ENCODE measurements at regions not wholly inside any gene's neighbourhood (a gene's known extent, or its start where the extent isn't known, plus 50 kb on each side); places are given as distances from the start of the nearest gene placed in this dataset.

DNA sequence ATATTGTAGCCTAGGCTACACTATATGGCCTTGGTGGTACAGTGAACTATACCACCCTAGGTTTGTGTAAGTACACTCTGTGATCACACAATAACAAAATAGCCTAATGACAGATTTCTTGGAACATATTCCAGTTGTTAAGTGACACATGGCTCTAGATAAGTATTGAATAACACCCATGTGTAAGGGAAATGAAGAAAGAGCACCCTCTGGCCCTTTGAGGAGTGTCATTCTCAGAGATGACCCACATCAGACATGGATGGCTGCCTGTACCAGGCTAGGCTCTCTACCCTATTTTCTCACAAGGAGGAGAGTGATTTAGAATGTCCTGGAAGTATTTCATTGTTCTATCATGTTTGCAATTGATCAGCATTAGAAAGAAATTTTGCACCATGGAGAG is 61.7 kb downstream of the HAND2 start:
- TF ChIP-seq, protein P1, sequence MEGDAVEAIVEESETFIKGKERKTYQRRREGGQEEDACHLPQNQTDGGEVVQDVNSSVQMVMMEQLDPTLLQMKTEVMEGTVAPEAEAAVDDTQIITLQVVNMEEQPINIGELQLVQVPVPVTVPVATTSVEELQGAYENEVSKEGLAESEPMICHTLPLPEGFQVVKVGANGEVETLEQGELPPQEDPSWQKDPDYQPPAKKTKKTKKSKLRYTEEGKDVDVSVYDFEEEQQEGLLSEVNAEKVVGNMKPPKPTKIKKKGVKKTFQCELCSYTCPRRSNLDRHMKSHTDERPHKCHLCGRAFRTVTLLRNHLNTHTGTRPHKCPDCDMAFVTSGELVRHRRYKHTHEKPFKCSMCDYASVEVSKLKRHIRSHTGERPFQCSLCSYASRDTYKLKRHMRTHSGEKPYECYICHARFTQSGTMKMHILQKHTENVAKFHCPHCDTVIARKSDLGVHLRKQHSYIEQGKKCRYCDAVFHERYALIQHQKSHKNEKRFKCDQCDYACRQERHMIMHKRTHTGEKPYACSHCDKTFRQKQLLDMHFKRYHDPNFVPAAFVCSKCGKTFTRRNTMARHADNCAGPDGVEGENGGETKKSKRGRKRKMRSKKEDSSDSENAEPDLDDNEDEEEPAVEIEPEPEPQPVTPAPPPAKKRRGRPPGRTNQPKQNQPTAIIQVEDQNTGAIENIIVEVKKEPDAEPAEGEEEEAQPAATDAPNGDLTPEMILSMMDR (IDR thresholded peaks at IDR 0.05) = no peak
- TF ChIP-seq EP300 (IDR thresholded peaks at IDR 0.05) = no peak
- no peak for TF ChIP-seq POLR2A (IDR thresholded peaks at IDR 0.05)
